HFFc6 (cell line): ENCODE measurements at regions not wholly inside any gene's neighbourhood (a gene's known extent, or its start where the extent isn't known, plus 50 kb on each side); places are given as distances from the start of the nearest gene placed in this dataset.

Experiments
- DNase-seq: peaks from one replicate; pipeline ENCODE4 v3.0.0-alpha.2; 2018
- H3K27ac Mint-ChIP-seq: 2 replicates; pipeline ENCODE4 v1.8.0; 2020; ENCODE audit warnings: mild to moderate bottlenecking, mixed read lengths
- H3K27me3 Mint-ChIP-seq: 2 replicates; pipeline ENCODE4 v1.8.0; 2021; ENCODE audit warnings: mild to moderate bottlenecking, moderate library complexity, mixed read lengths; ENCODE audit not compliant: insufficient read depth
- H3K36me3 Mint-ChIP-seq: 2 replicates; pipeline ENCODE4 v1.8.0; 2021; ENCODE audit warnings: low read depth, mixed read lengths
- H3K4me1 Mint-ChIP-seq: 2 replicates; pipeline ENCODE4 v1.8.0; 2020; ENCODE audit warnings: low read depth, mixed read lengths
- H3K4me3 Mint-ChIP-seq: 2 replicates; pipeline ENCODE4 v1.8.0; 2020; ENCODE audit warnings: mild to moderate bottlenecking, moderate library complexity, mixed read lengths
- H3K9me3 Mint-ChIP-seq: 2 replicates; pipeline ENCODE4 v1.8.0; 2020; ENCODE audit warnings: mild to moderate bottlenecking, mixed read lengths
- CTCF ChIP-seq: fragments of 200-600 bp; sonication (generic); IDR thresholded peaks from 2 replicates; pipeline ENCODE4 v1.5.0; 2021; ENCODE audit warnings: antibody characterized with exemption, mild to moderate bottlenecking

- Mint-ChIP-seq H3K4me1 (no peaks in the 10 kb centered on the region), H3K4me3 (no peak overlapping the region), H3K27ac (no peak overlapping the region), H3K27me3 (no peaks in the 10 kb centered on the region), H3K9me3 (peaks cover 54% of the 10 kb centered on the region), H3K36me3 (0 out of 2 replicates have a peak, but pooled peaks cover 3% of the 10 kb centered on the region)
- DNase-seq: no peak
- no peak for TF ChIP-seq CTCF
Observed at GRCh38 chr9:90064248-90064647, 459.4 kb downstream of the GADD45G start.

- H3K27me3 Mint-ChIP-seq: no peaks in the 10 kb centered on the region
- H3K4me3 Mint-ChIP-seq: no peak overlapping the region
- TF ChIP-seq CTCF: no peak
- peaks cover 47% of the 10 kb centered on the region for H3K9me3 Mint-ChIP-seq
- H3K27ac Mint-ChIP-seq: no peak overlapping the region
- H3K36me3 Mint-ChIP-seq: 0 out of 2 replicates have a peak, but pooled peaks cover 3% of the 10 kb centered on the region
- no peak for DNase-seq
- H3K4me1 Mint-ChIP-seq: no peaks in the 10 kb centered on the region
Observed at GRCh38 chr9:90064971-90065370, 460.2 kb downstream of the GADD45G start.

- TF ChIP-seq CTCF: no peak
- H3K27me3 Mint-ChIP-seq: no peaks in the 10 kb centered on the region
- peaks cover 49% of the 10 kb centered on the region for H3K9me3 Mint-ChIP-seq
- DNase-seq: no peak
- H3K27ac Mint-ChIP-seq: no peak overlapping the region
- no peaks in the 10 kb centered on the region for H3K4me1 Mint-ChIP-seq
- no peak overlapping the region for H3K4me3 Mint-ChIP-seq
- 0 out of 2 replicates have a peak, but pooled peaks cover 3% of the 10 kb centered on the region for H3K36me3 Mint-ChIP-seq
Observed at GRCh38 chr9:90065851-90066250, 461.0 kb downstream of the GADD45G start.

GRCh38 chr9:90069085-90069484 lies 464.3 kb downstream of the GADD45G start:
- Mint-ChIP-seq H3K36me3 (0 out of 2 replicates have a peak, but pooled peaks cover 3% of the 10 kb centered on the region), H3K9me3 (peaks cover 38% of the 10 kb centered on the region), H3K4me3 (no peak overlapping the region), H3K27ac (no peak overlapping the region), H3K27me3 (no peaks in the 10 kb centered on the region), H3K4me1 (no peaks in the 10 kb centered on the region)
- no peak for TF ChIP-seq CTCF
- no peak for DNase-seq

- no peak overlapping the region for H3K4me3 Mint-ChIP-seq
- 0 out of 2 replicates have a peak, but pooled peaks cover 3% of the 10 kb centered on the region for H3K36me3 Mint-ChIP-seq
- no peak for TF ChIP-seq CTCF
- no peak overlapping the region for H3K27ac Mint-ChIP-seq
- H3K9me3 Mint-ChIP-seq: peaks cover 30% of the 10 kb centered on the region
- no peaks in the 10 kb centered on the region for H3K4me1 Mint-ChIP-seq
- DNase-seq: no peak
- no peaks in the 10 kb centered on the region for H3K27me3 Mint-ChIP-seq
Observed at GRCh38 chr9:90070056-90070455, 465.2 kb downstream of the GADD45G start.

GRCh38 chr9:90070469-90070868 lies 465.7 kb downstream of the GADD45G start:
- Mint-ChIP-seq H3K9me3 (peaks cover 28% of the 10 kb centered on the region), H3K36me3 (0 out of 2 replicates have a peak, but pooled peaks cover 3% of the 10 kb centered on the region)
- TF ChIP-seq CTCF: no peak

More at GRCh38 chr9:90070469-90070868, 465.7 kb downstream of the GADD45G start:
- Mint-ChIP-seq H3K27ac (no peak overlapping the region), H3K4me1 (no peaks in the 10 kb centered on the region), H3K4me3 (no peak overlapping the region), H3K27me3 (no peaks in the 10 kb centered on the region)
- DNase-seq: no peak
